ENCODE measurements at regions not wholly inside any gene's neighbourhood (a gene's known extent, or its start where the extent isn't known, plus 50 kb on each side); places are given as distances from the start of the nearest gene placed in this dataset.

DNA sequence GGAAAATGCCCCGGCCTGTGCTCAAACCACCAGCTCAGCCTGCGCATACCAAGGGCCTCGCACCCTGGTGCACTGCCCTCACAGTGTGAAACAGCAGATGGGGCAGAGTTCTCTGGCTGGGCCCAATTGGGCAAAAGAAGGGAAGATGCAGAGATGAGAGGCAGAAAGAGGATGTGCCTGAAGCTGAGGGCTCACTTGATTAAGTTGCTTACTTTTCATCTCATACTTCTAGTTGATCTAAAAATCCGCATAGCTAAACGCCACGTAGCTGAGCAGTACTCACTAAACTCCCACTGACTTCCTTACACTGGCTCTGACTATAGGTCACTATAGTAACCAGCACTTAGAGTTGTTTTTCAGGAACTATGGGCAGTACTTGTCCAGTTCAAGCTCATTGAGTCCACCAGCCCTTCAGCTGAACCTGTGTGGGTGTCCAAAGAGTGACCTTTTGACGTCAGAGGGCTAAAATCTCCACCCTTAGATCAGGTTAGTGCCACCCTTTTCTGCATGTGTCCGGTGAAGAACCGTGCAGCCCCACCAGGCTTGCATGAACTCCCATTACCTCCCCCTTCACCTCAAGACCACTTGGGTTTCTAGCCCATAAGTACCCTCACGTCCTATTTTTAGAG, 215.2 kb downstream of the AUH start:
- Histone ChIP-seq H3K36me3 (no peaks in the 10 kb centered on the region), H3K4me3 (replicated peaks in 1 of 3) (no peak overlapping the region), H3K27ac (peak overlapping the region; percentile 67 to 84 (median 70)), H3K4me1 (peaks cover 6 to 26% of the 10 kb centered on the region in 2 donors), H3K27me3 (no peaks in the 10 kb centered on the region), H3K9me3 (no peaks in the 10 kb centered on the region)
- intact Hi-C loops (cut with DNase I): no loop called here
- DNase-seq: peak; percentile 69 to 83
- 53 to 60% methylated on average over 10 of the region's 10 CpGs for WGBS, 2 donors
- TF ChIP-seq POLR2A (IDR thresholded peaks at IDR 0.05) (no peak), CTCF (IDR thresholded peaks at IDR 0.05) (no peak)

DNA sequence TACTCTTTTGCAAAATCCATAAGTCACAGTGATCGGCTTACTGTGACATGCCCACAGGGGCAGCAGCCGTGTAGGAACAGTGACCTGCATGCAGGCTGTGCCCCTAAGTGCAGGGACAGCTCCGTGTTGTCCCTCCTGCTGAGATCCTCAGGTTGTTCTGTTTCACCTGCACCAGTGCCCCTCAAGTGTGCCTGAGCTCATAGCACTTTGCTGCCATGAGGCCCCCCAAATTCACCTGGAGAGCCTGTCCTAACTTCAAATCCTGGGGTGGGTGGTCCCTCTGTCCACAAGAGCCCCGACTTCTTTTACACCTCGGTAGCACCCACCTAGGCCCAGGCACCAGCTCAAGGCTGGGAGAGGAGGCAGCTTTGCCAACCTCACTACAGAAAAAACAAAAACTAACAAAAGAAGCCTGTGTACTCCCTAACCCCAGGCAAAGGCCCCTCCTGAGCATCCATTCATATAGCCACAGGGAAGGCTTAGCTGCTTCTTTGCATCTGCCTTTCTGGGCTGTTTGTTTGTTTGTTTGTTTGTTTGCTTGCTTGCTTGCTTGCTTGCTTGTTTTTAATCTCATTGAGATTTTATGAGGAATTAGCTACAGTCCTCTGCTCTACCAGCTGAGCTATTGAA, 214.5 kb downstream of the AUH start:
- H3K27ac ChIP-seq: peak overlapping the region; percentile 67 to 84 (median 70)
- intact Hi-C loops (cut with DNase I): no loop called here
- no peak overlapping the region for H3K4me3 ChIP-seq (replicated peaks in 1 of 3)
- TF ChIP-seq POLR2A (IDR thresholded peaks at IDR 0.05): no peak
- no peak for TF ChIP-seq CTCF (IDR thresholded peaks at IDR 0.05)
- WGBS, 2 donors: 49 to 67% methylated on average over 5 of the region's 5 CpGs
- peaks cover 6 to 26% of the 10 kb centered on the region in 2 donors for H3K4me1 ChIP-seq
- no peaks in the 10 kb centered on the region for H3K27me3 ChIP-seq
- peak; percentile 29 to 45 for DNase-seq
- H3K9me3 ChIP-seq: no peaks in the 10 kb centered on the region
- H3K36me3 ChIP-seq: no peaks in the 10 kb centered on the region

DNA sequence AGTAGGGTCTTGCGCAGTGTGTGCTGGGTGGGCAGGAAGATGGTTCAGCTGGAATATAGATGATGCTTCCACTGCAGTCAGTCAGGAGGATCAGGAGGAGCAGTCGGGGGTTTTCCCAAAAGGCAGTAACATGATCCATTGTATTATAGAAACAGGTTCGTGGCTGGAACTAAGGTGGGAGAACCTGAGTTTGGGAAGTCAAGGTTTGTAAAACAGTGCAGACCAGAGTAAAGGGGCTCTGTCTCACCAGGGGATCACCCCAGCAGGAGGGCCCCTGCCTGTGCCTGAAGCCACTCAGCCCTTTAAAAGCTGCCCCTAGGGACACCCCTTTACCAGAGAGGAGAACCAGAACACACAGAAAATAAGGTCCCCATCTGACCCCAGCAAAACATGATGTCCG, 213.4 kb downstream of the AUH start:
- no peak for DNase-seq
- H3K4me3 ChIP-seq (replicated peaks in 1 of 3): no peak overlapping the region
- intact Hi-C loops (cut with DNase I): no loop called here
- H3K4me1 ChIP-seq: peaks cover 6 to 26% of the 10 kb centered on the region in 2 donors
- H3K27ac ChIP-seq: peak overlapping the region in 1 of 3 donors; percentile 70
- no peaks in the 10 kb centered on the region for H3K27me3 ChIP-seq
- TF ChIP-seq POLR2A (IDR thresholded peaks at IDR 0.05) (no peak), CTCF (IDR thresholded peaks at IDR 0.05) (no peak)
- no peaks in the 10 kb centered on the region for H3K36me3 ChIP-seq
- 66 to 81% methylated on average over 3 of the region's 4 CpGs for WGBS, 2 donors
- no peaks in the 10 kb centered on the region for H3K9me3 ChIP-seq

- no peak overlapping the region for H3K27ac ChIP-seq
Measured at GRCh38 chr9:91150273-91150997, 211.3 kb downstream of the AUH start.

More at GRCh38 chr9:91150273-91150997, 211.3 kb downstream of the AUH start:
- WGBS, 2 donors: 84 to 90% methylated on average over 3 of the region's 3 CpGs
- DNase-seq: no peak
- H3K4me1 ChIP-seq: peaks cover 6 to 19% of the 10 kb centered on the region in 2 donors
- intact Hi-C loops (cut with DNase I): no loop called here
- no peak overlapping the region for H3K4me3 ChIP-seq (replicated peaks in 1 of 3)
- no peaks in the 10 kb centered on the region for H3K9me3 ChIP-seq
- H3K27me3 ChIP-seq: no peaks in the 10 kb centered on the region
- H3K36me3 ChIP-seq: no peaks in the 10 kb centered on the region
- TF ChIP-seq CTCF (IDR thresholded peaks at IDR 0.05) (no peak), POLR2A (IDR thresholded peaks at IDR 0.05) (no peak)
